GM19240 (cell line): ENCODE measurements at regions not wholly inside any gene's neighbourhood (a gene's known extent, or its start where the extent isn't known, plus 50 kb on each side); places are given as distances from the start of the nearest gene placed in this dataset.
"Not testable (repeated sequence)": the region's sequence is repeated elsewhere in the genome, so short reads cannot be mapped to it uniquely, and the experiment has no call there.

ENCODE experiments used
- DNase-seq: peaks from one replicate; pipeline ENCODE4 v3.0.0; 2011; ENCODE audit warnings: low spot score; ENCODE audit not compliant: insufficient read length

GRCh38 chr18:46179306-46179705, 75.1 kb downstream of the HAUS1 start:
- DNase-seq: no peak

- DNase-seq: no peak
These were observed 78.6 kb downstream of the HAUS1 start for GRCh38 chr18:46182633-46183358.

- not testable (repeated sequence) for DNase-seq
These were observed 80.1 kb downstream of the HAUS1 start for GRCh38 chr18:46184296-46184695.

GRCh38 chr18:46184727-46185126, 80.5 kb downstream of the HAUS1 start:
- no peak for DNase-seq

GRCh38 chr18:46190667-46191066, 86.5 kb downstream of the HAUS1 start:
- DNase-seq: no peak

- no peak for DNase-seq
These were observed 92.5 kb downstream of the HAUS1 start for GRCh38 chr18:46196627-46197243.

- no peak for DNase-seq
These were observed 95.4 kb downstream of the HAUS1 start for GRCh38 chr18:46199515-46200147.

GRCh38 chr18:46200178-46201055, 96.2 kb downstream of the HAUS1 start:
- not testable (repeated sequence) for DNase-seq

GRCh38 chr18:46204143-46204542, 100.0 kb downstream of the HAUS1 start:
- no peak for DNase-seq

- DNase-seq: no peak
These were observed 103.8 kb downstream of the HAUS1 start for GRCh38 chr18:46207985-46208384.

GRCh38 chr18:46209161-46209560, 105.0 kb downstream of the HAUS1 start:
- no peak for DNase-seq

- DNase-seq: no peak
These were observed 107.6 kb downstream of the HAUS1 start for GRCh38 chr18:46211816-46212215.

- DNase-seq: no peak
These were observed 108.2 kb downstream of the HAUS1 start for GRCh38 chr18:46212398-46212797.

GRCh38 chr18:46213295-46213694, 109.1 kb downstream of the HAUS1 start:
- DNase-seq: peak; percentile 6

GRCh38 chr18:46214435-46214834, 110.2 kb downstream of the HAUS1 start:
- DNase-seq: no peak

- no peak for DNase-seq
These were observed 111.9 kb downstream of the HAUS1 start for GRCh38 chr18:46215902-46216723.

- DNase-seq: no peak
These were observed 115.9 kb downstream of the HAUS1 start for GRCh38 chr18:46220116-46220515.

GRCh38 chr18:46222093-46222492, 117.9 kb downstream of the HAUS1 start:
- no peak for DNase-seq

- no peak for DNase-seq
These were observed 118.7 kb downstream of the HAUS1 start for GRCh38 chr18:46222710-46223360.

- DNase-seq: no peak
These were observed 120.1 kb downstream of the HAUS1 start for GRCh38 chr18:46224181-46224775.
